NCI-H524 (cell line): ENCODE measurements at regions not wholly inside any gene's neighbourhood (a gene's known extent, or its start where the extent isn't known, plus 50 kb on each side); places are given as distances from the start of the nearest gene placed in this dataset.

ENCODE experiments used
- DNase-seq, 2 experiments: peaks; one replicate each; lab custom pipeline; 2025; lab: John Stamatoyannopoulos, UW

DNA sequence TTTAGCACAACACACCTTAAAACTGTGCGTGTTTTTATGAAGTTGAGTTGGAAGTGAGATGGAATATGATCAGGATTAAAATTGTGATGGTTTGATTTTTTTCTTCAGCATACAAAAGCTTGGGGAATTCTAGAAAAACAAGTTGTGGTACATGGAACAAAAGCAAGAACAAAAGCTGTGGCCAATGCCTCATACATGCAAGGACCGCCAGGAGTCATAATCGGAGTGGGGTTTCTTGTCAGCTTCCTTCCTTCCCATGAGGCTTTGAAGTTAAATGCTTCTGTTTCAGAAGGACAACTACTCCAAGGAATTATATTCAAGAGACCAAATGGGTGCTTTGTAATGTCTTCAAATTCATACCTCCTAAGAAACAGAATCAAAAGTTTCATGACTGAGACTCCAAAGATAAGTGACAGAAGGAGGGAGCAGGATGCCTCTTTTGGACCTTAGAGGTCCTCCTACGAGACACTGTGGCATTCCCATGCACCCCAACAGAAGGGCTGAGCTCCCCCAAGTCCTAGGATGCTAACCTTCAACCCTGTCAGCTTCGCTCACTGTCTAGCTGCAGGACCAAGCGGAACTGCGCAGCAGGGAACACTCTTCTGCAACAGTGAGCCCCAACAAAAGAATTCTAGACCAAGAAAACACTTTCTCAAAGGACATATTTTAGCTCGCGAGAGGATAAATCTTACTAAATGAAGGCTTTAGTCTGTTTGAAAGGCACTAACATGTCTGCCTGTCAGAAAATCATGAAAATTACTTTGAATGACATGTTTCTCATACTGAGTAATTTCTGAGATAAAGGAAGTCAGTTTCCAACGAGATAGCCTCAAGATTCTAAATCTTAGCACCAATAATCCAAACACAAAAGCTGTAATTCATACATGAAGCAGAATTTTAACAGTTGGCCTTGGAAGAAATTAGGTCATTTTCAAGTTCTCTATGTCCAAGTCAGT is 108.5 kb upstream of the NHSL1 start:
- DNase-seq = no peak

DNA sequence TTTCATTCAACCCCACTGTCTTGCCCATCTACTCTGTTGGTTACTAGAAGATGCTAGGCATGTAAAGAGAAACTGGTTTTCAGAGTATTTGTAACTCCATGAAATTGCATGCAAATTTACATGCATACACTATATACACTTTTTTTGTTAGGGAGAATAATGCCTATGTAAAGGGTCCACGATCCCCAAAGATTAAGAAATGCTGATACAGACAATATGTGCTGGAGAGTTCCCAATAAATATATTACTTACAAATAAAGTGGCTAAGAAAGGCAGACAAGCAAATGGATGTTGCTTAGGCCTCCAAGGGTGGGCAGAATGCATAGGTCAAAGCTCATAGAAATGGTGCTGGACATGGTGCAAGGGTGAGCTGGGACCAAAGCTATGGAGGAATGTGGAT is 109.6 kb upstream of the NHSL1 start:
- DNase-seq = no peak

DNA sequence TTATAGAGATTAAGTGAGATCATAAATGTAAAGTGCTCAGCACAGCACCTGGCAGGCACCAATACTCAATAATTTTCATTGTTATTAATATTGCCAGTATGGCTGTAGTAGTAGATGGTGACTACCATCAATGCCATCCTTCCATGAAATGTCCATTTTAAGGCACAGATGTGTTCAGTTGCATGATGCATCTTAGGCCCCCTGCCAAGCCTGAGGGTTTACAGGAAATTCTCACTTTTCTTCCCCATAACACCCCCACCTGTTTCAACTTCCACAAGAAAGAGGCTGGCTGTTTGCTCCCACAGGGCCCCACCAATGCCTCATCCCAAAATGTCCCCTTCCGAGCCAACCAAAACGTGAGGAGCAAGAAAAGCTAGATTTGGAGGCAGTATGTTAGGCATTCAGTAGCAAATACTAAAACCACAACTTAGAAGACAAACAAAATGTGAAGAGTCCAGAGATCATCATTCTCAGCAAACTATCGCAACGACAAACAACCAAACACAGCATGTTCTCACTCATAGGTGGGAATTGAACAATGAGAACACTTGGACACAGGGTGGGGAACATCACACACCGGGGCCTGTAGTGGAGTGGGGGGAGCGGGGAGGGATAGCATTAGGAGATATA is 110.6 kb upstream of the NHSL1 start:
- DNase-seq = no peak

DNA sequence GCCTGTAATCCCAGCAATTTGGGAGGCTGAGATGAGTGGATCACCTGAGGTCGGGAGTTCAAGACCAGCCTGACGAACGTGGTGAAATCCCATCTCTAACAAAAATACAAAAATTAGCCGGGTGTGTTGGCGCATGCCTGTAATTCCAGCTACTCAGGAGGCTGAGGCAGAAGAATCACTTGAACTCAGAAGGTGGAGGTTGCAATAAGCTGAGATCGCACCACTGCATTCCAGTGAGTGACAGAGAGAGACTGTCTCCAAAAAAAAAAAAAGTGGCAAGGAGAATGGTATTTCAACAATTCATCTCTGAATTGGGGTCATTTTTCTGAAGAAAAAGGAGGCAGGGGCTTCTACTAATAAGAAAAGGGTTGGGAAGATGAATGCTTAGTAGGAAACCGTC is 111.5 kb upstream of the NHSL1 start:
- DNase-seq = no peak

DNA sequence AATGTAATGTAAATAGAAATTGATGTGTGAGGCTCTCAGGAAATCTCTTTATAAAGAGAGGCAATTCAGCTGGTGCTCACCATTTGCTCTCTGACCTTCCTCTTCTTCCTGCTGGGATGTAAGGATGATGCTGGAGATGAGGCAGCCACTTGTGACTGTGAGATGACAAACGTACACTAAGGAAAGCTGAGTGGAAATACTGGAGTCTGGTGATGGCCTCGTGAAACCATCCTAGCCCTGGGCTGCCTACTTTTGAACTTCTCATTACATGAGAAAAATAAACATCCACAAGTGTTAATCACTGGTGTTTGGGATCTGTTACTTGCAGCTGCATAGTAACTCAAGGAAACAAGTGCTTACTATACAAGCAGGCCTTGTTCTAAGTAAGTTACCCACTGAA is 114.9 kb upstream of the NHSL1 start:
- no peak for DNase-seq

DNA sequence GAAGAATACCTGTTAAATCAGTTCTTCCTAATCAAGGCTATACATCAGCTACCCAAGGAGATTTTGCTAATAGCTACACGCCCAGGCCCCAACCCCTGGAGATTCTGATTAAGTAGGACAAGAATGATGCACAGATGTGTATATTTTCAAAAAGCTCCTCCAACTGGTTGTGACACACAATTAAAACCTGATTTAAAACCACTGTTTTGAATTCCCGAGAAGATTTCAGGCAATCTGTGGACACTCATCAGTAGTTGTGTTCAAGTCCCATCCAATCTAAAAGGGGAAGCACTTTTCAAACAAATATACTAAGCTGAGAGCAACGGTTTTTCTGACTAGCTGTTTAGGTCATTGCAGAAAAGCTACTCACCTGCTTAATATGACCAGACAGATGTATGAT is 118.9 kb upstream of the NHSL1 start:
- DNase-seq = no peak

DNA sequence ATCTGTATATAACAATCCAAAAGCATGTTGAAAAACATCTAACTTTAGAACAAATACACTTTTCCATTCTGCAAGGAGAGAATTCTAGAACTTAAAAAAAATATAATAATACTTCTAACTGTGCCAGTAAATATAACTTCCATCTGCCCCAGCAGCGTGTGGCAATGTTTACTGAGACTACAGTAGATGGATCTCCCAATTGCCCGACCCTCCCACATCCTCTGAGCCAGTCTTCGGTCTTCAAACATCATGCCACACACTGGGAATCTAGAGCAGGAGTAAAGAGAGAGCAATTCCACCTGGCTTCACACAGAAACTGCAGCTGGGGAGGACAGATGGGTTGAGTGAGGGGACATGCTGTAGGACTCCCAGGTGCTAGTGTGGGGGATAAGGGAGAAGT is 121.3 kb upstream of the NHSL1 start:
- no peak for DNase-seq

DNA sequence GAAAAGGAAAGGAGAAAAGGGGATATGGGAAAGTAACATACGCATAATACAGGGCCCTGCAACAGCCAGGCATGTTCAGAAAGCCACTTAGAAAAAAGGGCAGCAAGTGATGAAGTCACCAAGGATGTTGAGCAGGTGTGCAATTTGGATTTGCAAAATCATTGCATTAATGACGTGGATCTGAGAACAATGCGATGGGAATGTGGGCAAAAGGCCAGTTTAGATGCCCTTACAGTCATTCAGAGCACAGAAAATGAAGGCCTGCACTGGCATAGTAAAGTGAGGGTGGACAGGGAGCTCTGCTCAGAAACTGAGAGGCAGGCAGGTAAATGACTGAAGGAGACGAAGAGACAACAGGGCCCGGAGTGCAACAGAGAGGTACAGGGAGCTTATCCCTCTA is 123.7 kb upstream of the NHSL1 start:
- DNase-seq = no peak

DNA sequence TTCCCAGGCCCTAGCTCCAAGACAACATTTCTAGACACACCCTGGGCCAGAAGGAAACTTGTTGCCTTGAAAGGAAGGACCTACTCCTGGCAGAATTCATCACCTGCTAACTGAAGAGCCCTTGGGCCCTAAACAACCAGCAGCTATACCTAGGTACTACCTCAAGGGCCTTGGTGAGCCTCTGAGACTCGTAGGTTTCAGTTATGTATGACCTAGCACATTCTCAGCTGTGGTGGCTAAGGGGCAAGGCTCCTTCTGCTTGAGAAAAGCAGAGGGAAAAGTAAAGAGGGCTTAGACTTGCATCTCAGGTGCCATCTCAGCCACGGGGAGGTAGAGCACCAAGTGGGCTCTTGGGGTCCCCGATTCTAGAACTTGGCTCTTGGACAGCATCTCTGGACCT is 132.3 kb upstream of the NHSL1 start:
- DNase-seq = no peak

DNA sequence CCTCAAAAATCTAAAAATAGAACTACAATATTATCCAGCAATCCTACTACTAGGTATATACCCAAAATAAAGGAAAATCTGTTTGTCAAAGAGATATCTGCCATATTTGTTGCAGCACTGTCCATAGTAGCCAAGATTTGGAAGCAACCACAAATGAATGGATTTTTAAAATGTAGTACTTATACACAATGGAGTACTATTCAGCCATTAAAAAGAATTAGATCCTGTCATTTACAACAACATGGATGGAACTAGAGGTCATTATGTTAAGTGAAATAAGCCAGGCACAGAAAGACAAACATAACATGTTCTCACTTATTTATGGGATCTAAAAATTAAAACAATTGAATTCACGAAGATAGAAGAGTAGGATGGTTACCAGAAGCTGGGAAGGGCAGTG is 135.7 kb upstream of the CCDC28A start:
- DNase-seq = no peak

DNA sequence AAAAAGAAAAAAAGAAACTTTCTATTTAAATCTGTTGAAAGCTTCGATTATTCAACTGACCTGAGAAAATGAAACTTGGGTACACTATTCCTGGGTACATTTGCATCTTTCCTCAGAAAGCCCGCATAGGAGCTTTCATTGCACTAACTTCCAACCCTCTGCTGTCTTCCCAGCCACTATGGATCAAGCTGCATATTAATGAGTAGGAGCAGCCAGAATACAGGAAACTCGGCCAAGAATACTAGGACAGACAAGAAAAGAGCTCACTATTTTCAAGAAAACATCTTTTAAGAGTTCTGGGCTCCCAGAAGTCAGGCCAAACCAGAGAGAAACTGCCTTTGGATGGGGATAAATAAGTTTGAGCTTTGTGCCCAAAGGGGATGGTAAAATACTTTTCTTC is 135.0 kb upstream of the CCDC28A start:
- no peak for DNase-seq

DNA sequence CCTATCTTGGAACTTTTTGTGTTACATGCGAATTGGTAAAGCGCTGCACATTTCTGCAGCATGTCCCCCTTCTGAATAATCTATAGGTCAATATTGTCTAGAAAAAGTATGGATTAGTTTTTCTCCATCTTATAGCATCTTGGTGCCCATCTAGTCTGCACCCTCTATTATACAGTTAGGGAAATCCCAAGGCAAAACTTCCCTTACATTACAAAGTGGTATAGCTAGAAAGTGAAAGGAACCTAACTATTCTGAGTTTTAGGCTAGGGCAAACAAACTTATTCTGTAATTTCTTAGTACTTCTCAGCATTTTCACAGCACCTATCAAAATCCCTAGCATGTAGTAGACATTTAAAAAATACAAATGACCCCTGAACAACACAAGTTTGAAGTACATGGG is 133.5 kb upstream of the CCDC28A start:
- no peak for DNase-seq

DNA sequence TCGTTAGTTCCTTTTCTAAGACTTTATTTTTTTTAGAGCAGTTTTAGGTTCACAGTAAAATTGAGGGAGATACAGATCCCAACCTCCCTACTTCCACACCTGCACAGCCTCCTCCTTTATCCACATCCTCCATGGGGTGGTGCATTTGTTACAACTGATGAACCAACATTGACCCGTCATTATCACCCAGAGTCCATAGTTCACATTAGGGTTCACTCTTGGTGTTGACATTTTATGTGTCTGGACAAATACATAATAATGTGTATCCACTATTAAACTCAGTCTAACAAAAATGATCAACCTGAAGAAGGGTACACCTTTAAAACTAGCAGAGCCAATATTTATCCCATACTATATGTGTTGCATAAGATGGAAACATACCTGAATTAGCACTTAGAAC is 130.4 kb upstream of the CCDC28A start:
- no peak for DNase-seq

DNA sequence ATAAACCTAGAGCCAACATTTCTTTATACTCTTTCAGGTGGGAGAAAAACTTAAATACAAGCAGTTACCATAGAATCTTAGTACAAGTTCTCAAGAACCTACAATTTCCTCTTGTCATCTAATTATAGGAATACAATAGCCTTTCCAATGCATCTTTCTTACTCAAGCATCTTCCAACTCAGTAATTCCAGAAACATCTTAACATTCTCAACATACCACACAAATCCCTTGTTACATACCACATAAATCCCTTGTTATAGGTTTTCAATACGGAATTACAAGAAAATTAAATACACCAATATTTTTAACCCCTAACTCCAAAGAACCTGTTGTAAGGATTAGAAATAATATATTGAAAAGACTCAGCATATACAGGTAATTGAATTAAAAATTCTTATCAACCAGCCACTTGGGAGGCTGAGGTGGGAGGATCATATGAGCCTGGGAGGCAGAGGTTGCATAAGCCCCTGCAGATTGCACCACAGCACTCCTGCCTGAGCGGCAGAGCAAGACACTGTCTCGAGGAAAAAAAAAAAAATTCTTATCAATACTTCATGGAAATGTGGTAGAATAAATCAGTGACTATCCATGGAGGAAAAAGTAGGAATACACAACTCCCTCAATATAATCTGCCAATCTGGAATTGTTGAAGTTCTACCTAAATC is 127.5 kb upstream of the CCDC28A start:
- DNase-seq = no peak

DNA sequence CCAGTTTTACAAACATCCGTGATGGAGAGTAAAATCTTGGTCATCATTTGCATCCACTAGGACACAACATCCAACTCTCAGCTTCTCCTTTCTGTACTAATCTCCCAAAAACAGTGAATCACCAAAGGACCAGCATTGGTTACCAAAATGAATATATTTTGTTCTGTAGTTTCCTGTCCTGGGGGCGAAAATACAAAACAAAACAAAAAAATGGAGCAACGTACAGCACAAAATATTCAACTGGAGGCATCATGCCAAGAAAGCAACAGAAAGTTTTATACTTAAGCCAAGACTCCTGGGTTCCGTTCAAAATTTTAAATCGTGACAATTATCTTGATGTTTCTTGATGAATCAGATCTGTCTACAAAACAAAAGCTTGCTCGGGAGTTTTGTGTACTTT is 126.6 kb upstream of the CCDC28A start:
- DNase-seq = no peak

DNA sequence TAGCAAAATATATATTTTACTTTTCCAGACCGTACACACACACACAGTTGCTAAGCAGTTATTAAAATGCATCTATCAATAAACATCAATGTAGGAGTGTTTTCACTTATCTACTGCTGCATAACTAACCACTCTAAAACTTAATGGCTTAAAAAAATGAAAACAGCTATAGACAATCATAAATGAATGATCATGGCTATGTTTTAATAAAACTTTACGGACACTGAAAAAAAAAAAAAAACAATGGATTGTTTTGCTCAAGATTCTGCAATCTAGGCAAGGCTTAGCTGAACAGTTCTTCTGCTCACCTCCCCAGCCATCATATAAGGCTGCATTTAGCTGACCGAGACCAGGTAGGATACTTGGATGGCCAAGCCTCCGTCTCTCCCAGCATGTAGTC is 125.4 kb upstream of the CCDC28A start:
- DNase-seq = no peak

DNA sequence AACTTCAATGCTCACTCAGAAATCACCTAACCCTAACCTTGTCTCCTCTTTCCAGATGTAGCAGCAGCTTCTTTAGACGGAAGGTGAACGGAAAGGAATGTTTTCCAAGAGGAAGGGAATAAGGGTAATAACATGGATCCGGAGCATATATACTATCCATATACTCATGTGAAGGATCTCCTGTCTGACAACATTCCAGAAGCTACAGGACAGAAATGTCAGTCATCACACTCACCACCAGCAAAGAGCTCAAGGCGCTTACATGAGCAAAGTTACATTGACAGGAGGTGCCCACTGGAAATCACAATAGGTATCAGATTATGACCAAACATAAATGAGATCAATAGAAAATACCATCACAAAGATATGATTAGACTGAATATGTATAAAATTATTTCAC is 122.1 kb upstream of the CCDC28A start:
- no peak for DNase-seq

DNA sequence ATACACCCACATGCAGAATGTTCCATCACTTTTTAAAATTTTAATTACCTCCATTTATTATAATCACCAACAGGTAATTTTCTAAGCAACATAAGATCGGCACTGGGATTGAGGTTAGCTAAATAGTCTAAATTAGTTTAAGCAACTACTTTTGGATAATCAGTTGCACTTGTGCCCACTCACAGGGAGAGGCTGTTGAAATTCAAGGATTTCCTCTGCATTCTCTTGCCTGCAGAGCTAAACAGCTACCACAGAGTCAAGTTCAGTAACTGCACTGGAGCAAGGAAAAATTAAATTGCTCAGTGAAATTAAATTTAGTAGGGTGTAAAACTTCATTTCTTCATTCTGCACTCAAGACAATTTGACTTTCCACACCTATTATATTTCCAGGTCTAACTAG is 120.7 kb upstream of the CCDC28A start:
- DNase-seq = no peak

DNA sequence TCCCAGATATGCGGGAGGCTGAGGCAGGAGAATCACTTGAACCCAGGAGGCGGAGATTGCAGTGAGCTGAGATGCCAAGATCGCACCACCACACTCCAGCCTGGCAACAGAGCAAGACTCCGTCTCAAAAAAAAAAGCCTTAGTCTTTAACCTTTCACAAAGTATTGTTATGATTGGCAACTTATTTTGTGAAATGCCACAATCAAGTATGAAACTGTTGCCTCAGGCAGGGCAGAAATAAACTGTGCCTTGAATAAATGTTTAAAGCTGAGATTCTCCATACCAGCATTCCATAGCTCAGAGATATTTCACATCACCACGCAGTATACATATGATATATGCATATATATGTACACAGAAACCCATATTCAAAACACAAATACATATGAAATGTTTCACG is 120.1 kb upstream of the CCDC28A start:
- no peak for DNase-seq

DNA sequence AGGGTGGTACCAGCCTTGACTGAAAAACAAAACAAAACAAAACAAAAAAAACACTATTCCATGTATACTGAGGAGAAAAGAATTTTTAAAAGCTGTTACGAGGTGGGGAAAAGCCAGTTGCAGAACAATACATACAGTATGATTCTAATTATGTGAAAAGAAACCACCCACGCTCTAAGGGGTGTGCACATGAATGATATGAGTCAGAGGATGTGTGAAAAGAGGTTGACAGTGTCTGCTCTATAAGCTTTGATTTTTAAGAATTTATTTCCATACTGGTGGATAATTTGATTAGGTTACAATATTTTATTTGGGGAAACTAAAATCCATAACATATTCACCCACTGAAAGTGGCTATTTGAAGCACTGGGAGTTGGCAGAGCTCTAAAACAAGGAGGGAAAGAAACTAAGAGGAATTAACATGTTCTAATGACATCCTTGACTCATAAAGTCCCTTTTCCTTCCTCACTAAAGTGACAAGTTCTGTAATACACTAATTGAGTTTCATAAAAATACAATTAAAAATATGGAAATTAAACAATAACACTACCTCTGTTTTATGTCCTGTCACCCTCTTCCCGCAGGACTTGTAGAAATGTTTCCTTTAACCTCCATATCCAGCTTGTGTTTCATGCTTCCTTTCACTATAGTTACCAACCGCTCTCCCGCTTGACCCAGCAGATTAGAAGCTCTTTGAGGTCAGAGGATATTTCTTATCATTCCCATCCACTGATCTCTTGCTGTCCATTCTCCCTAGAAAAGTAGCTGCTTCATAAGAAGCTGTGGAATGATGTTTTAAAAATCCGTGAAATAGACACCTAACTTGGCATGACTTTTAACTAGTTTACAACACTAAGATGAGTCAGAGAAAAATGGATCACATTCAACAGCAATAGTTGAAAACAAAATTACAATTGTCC is 118.6 kb upstream of the CCDC28A start:
- no peak for DNase-seq

DNA sequence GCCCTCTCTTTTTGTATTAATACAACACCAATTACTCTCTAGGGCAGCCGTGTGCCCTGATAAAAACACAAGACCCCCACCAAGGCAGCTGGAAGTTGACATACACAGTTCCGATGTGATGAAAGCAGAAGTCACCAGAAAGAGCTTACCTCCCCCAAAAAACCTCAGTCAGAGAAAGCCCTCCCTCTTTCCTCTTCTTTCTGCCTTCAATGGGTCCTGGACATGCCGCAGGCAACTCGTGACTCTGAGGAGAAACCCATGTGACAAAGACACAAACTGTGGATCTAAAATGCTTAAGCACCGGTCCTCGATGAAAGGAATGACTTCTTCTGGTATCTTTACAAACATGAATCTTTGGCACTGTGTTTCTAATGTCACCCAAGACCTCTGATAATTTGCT is 117.7 kb upstream of the CCDC28A start:
- no peak for DNase-seq
